GM12878 (cell line): ENCODE measurements at regions not wholly inside any gene's neighbourhood (a gene's known extent, or its start where the extent isn't known, plus 50 kb on each side); places are given as distances from the start of the nearest gene placed in this dataset.
"Not testable (repeated sequence)": the region's sequence is repeated elsewhere in the genome, so short reads cannot be mapped to it uniquely, and the experiment has no call there.

Experiments
- BCL3 ChIP-seq: IDR thresholded peaks from 2 replicates; pipeline ENCODE4 v1.6.1; 2011; ENCODE audit warnings: borderline replicate concordance, low read depth, mild to moderate bottlenecking, moderate library complexity, low read length; ENCODE audit not compliant: insufficient read depth, poor library complexity, severe bottlenecking
- CREB1 ChIP-seq: IDR thresholded peaks from 2 replicates; pipeline ENCODE4 v1.6.1; 2012; ENCODE audit warnings: low read depth, mild to moderate bottlenecking, inconsistent platforms
- CTCF ChIP-seq, 3 experiments: IDR thresholded peaks in 2 of 3; conservative IDR thresholded peaks in 1 of 3; 2 replicates each; pipeline ENCODE4 v1.5.1; 2011; ENCODE audit warnings: low read depth in 3 of 3, low read length in 3 of 3, mild to moderate bottlenecking in 3 of 3, control low read depth in 2 of 3, moderate library complexity in 2 of 3, inconsistent platforms in 1 of 3, mixed read lengths in 1 of 3; ENCODE audit not compliant: control insufficient read depth in 2 of 3, insufficient read depth in 1 of 3; ENCODE audit errors: extremely low read depth in 1 of 3
- JUND ChIP-seq: IDR thresholded peaks from 2 replicates; pipeline ENCODE4 v1.6.1; 2012; ENCODE audit warnings: low read depth, mild to moderate bottlenecking, low read length, improper control_type of control experiment, moderate library complexity
- TAF1 ChIP-seq: IDR thresholded peaks from 2 replicates; pipeline ENCODE4 v1.6.1; 2011; ENCODE audit warnings: mild to moderate bottlenecking, low read depth, low read length, borderline replicate concordance
- ZNF592 ChIP-seq: fragments of 450-650 bp; IDR thresholded peaks from 2 replicates; pipeline ENCODE4 v1.6.1; 2017; ENCODE audit warnings: mild to moderate bottlenecking, moderate library complexity

- not testable (repeated sequence) for TF ChIP-seq CTCF (IDR thresholded peaks at IDR 0.05 in 2 of 3, conservative IDR thresholded peaks at IDR 0.05 in 1 of 3; ENCODE audit: control insufficient read depth in 2 of 3, extremely low read depth in 1 of 3, insufficient read depth in 1 of 3, low read depth in 3 of 3, low read length in 3 of 3); CREB1; JUND; TAF1; BCL3; ZNF592
Measured at GRCh38 chr10:47605791-47606773, 82.6 kb upstream of the AGAP9 start.
